ENCODE measurements at regions not wholly inside any gene's neighbourhood (a gene's known extent, or its start where the extent isn't known, plus 50 kb on each side); places are given as distances from the start of the nearest gene placed in this dataset.
A peak's percentile ranks its signal among the peaks of the same experiment; 100 is the strongest.

GRCh38 chr16:5634666-5635180, 537.1 kb upstream of the EEF2KMT start:
- DNase-seq, result no peak
- peaks cover 25% of the 10 kb centered on the region for H3K27me3 Mint-ChIP-seq (ENCODE audit: unreplicated experiment)
- H3K9me3 Mint-ChIP-seq (ENCODE audit: low read depth, unreplicated experiment), result no peaks in the 10 kb centered on the region
- CTCF ChIA-PET, result interaction anchor here (1.0 to 1.1 kb wide), 2 partner anchors 18 to 38 kb away, joined by 3 to 4 read pairs; no protein-coding TSS in a partner anchor
- H3K27ac Mint-ChIP-seq (ENCODE audit: unreplicated experiment), result no peak overlapping the region
- H3K36me3 Mint-ChIP-seq (ENCODE audit: insufficient read depth, unreplicated experiment), result no peaks in the 10 kb centered on the region
- intact Hi-C loops (cut with micrococcal nuclease; ENCODE audit: unreplicated experiment), result loop anchor here (2.0 kb wide), 1 partner anchor 446 kb away; no protein-coding TSS in a partner anchor
- no peak overlapping the region for H3K4me3 Mint-ChIP-seq (ENCODE audit: low read depth, unreplicated experiment)
- TF ChIP-seq CTCF (IDR thresholded peaks at IDR 0.05; ENCODE audit: unreplicated experiment), result no peak
- BruUV-seq (replicated peaks), result no TSS peak
- H3K4me1 Mint-ChIP-seq (ENCODE audit: low read depth, unreplicated experiment), result no peaks in the 10 kb centered on the region

DNA sequence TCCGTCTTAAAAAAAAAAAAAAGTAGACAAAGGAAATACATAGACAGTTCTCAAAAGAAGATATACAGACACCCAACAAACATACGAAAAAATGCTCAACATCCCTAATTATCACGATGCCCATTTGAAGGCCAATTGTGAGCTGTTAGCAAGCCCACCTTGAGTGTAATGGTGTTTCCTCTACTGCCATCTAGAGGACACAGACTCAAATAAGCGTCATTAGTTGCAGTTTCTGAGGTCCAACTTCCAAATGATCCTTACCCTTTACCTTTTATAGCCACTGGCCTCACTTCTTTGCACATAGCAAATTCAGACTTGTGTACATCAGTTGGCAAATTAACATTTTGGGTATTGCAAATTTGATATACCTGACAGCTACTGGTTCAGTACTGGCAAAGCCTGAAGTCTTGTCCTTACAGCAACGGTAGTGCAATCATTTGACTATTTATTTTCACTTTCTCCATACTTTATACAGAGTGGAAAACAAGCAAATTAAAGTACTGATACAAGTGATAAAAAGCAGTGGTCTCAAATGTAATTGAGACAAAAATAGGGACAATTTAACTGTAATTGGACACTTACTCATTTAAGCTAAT, 536.3 kb upstream of the EEF2KMT start:
- DNase-seq, result no peak

GRCh38 chr16:5622234-5622884, 524.8 kb upstream of the EEF2KMT start:
- CTCF ChIA-PET, result interaction anchor here (0.6 kb wide), 1 partner anchor 10 kb away, joined by 5 read pairs; no protein-coding TSS in a partner anchor
- Mint-ChIP-seq H3K4me3 (ENCODE audit: low read depth, unreplicated experiment) (no peak overlapping the region), H3K36me3 (ENCODE audit: insufficient read depth, unreplicated experiment) (no peaks in the 10 kb centered on the region), H3K27me3 (ENCODE audit: unreplicated experiment) (peaks cover 14% of the 10 kb centered on the region), H3K9me3 (ENCODE audit: low read depth, unreplicated experiment) (peaks cover 6% of the 10 kb centered on the region), H3K27ac (ENCODE audit: unreplicated experiment) (no peak overlapping the region), H3K4me1 (ENCODE audit: low read depth, unreplicated experiment) (no peaks in the 10 kb centered on the region)
- no peak for TF ChIP-seq CTCF (IDR thresholded peaks at IDR 0.05; ENCODE audit: unreplicated experiment)
- no TSS peak for BruUV-seq (replicated peaks)
- intact Hi-C loops (cut with micrococcal nuclease; ENCODE audit: unreplicated experiment), result no loop called here
- DNase-seq, result no peak

More for the DNA sequence above, 536.3 kb upstream of the EEF2KMT start:
- no peak overlapping the region for H3K4me3 Mint-ChIP-seq (ENCODE audit: low read depth, unreplicated experiment)
- BruUV-seq (replicated peaks), result no TSS peak
- intact Hi-C loops (cut with micrococcal nuclease; ENCODE audit: unreplicated experiment), result loop anchor here (2.0 kb wide), 1 partner anchor 447 kb away; no protein-coding TSS in a partner anchor
- no peak overlapping the region for H3K27ac Mint-ChIP-seq (ENCODE audit: unreplicated experiment)
- TF ChIP-seq CTCF (IDR thresholded peaks at IDR 0.05; ENCODE audit: unreplicated experiment), result peak; percentile 35
- H3K36me3 Mint-ChIP-seq (ENCODE audit: insufficient read depth, unreplicated experiment), result no peaks in the 10 kb centered on the region
- no peaks in the 10 kb centered on the region for H3K4me1 Mint-ChIP-seq (ENCODE audit: low read depth, unreplicated experiment)
- no peaks in the 10 kb centered on the region for H3K9me3 Mint-ChIP-seq (ENCODE audit: low read depth, unreplicated experiment)
- CTCF ChIA-PET, result interaction anchor here (0.7 to 1.1 kb wide), 7 partner anchors 16 to 447 kb away, joined by 3 to 7 read pairs (median 3); no protein-coding TSS in a partner anchor
- peaks cover 32% of the 10 kb centered on the region for H3K27me3 Mint-ChIP-seq (ENCODE audit: unreplicated experiment)

- CTCF ChIA-PET, result no interaction called here
Measured at GRCh38 chr16:5621826-5622225, 524.2 kb upstream of the EEF2KMT start.

More at GRCh38 chr16:5621826-5622225, 524.2 kb upstream of the EEF2KMT start:
- Mint-ChIP-seq H3K36me3 (ENCODE audit: insufficient read depth, unreplicated experiment) (no peaks in the 10 kb centered on the region), H3K27me3 (ENCODE audit: unreplicated experiment) (peaks cover 19% of the 10 kb centered on the region), H3K27ac (ENCODE audit: unreplicated experiment) (no peak overlapping the region), H3K9me3 (ENCODE audit: low read depth, unreplicated experiment) (peaks cover 6% of the 10 kb centered on the region), H3K4me3 (ENCODE audit: low read depth, unreplicated experiment) (no peak overlapping the region), H3K4me1 (ENCODE audit: low read depth, unreplicated experiment) (no peaks in the 10 kb centered on the region)
- intact Hi-C loops (cut with micrococcal nuclease; ENCODE audit: unreplicated experiment), result no loop called here
- no peak for DNase-seq
- no peak for TF ChIP-seq CTCF (IDR thresholded peaks at IDR 0.05; ENCODE audit: unreplicated experiment)
- no TSS peak for BruUV-seq (replicated peaks)

All from Calu3 (cell line).